Activated T-cell treated with anti-CD3 and anti-CD28 coated beads, Interleukin-2, amount 50 U/mL, for 4 hours (primary cell): ENCODE measurements at regions not wholly inside any gene's neighbourhood (a gene's known extent, or its start where the extent isn't known, plus 50 kb on each side); places are given as distances from the start of the nearest gene placed in this dataset.

ENCODE experiments used
- ATAC-seq, 2 donors: fragments of 200-7000 bp; cut with Tn5 transposase; one replicate each; pipeline ENCODE4 v1.10.0; 2021
- DNase-seq: peaks from one replicate; pipeline ENCODE4 v3.0.0-alpha.2; 2020
- H3K27me3 Mint-ChIP-seq: one replicate; pipeline ENCODE4 v1.8.0; 2021; ENCODE audit warnings: low read depth, mixed read lengths
- H3K36me3 Mint-ChIP-seq: one replicate; pipeline ENCODE4 v1.8.0; 2022; ENCODE audit warnings: mixed read lengths; ENCODE audit not compliant: insufficient read depth
- H3K4me1 Mint-ChIP-seq: one replicate; pipeline ENCODE4 v1.8.0; 2021; ENCODE audit warnings: low read depth, mixed read lengths
- H3K4me3 Mint-ChIP-seq: one replicate; pipeline ENCODE4 v1.8.0; 2021; ENCODE audit warnings: mild to moderate bottlenecking, moderate library complexity, mixed read lengths
- H3K9me3 Mint-ChIP-seq: one replicate; pipeline ENCODE4 v1.8.0; 2021; ENCODE audit warnings: mixed read lengths

DNA sequence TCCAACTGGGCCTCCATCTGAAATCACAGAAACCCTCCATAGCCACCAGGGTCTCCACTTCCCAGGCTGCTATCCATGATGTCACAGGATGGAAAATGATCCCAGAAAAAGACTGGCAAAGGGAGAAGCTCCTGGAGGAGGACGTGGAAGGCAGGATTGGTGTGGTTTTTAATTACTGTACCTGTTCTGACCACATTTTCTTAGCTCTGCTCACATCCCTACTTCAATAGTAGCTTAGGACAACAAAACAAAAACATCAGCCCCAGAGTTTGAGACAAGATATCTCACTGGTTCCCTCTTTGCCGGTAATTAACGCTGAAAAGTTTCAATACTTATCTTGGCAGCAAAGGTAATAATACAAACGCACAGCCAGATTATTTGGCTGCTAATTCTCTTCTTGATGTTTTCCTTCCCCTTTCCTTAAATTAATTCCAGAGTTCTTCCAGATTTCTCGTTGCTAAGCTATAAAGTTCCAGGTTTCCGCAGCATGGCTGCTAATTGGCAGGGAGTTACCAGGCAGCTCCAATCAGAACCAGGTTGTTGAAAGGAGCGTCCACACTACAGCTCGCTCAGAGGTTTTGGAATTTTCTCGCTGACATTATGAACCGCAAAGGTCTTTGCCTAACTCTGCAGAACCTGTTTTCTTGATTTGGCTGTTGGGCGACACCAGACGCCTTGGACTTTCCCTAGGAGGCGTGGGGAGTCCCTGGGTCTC, 263.4 kb downstream of the MRTFB start:
- Mint-ChIP-seq H3K4me1 (peaks cover 4% of the 10 kb centered on the region), H3K9me3 (no peaks in the 10 kb centered on the region), H3K36me3 (no peaks in the 10 kb centered on the region), H3K27me3 (no peaks in the 10 kb centered on the region), H3K4me3 (no peak overlapping the region)
- DNase-seq (no peak), ATAC-seq (no peak)

DNA sequence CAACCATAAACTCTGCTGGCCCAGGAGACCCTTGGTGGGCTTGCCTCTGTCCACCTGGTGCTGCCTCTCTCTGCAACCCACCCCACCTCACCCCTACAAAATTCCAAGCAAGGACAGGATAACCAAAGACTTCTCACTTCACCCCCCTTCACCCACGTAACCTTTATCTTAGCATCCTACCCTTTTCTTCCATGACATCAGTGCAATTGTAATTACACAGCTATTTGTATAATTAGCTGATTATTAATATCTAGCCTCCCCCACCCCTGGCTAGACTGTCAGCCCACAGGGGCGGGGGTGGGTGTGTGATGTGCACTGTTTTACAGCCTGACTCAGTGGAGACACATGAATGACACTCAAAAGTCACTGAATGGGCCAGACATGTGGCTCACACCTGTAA, 262.2 kb downstream of the MRTFB start:
- DNase-seq (no peak), ATAC-seq (no peak)
- H3K4me3 Mint-ChIP-seq = no peak overlapping the region
- no peaks in the 10 kb centered on the region for H3K27me3 Mint-ChIP-seq
- no peaks in the 10 kb centered on the region for H3K9me3 Mint-ChIP-seq
- no peaks in the 10 kb centered on the region for H3K36me3 Mint-ChIP-seq
- peaks cover 4% of the 10 kb centered on the region for H3K4me1 Mint-ChIP-seq

DNA sequence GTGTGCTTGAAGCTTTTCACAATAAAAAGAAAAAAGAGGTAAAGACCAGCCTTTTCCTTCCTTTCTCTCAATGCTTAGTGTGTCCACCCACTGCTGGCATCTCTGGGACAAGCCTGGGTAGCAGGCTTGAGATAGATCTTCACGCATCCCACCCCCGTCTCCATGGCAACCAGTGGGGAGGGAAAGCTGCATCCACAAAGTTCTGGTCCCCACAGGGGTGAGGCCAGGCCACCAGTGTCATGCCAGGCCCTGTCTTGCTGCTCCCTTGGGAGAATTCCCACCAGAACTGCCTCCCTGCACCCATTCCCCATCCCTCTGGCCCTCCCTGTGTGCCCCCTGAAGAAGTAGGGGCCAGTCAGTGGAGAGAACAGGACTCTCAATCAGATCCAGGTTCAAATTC, 259.9 kb downstream of the MRTFB start:
- no peak for DNase-seq
- Mint-ChIP-seq H3K4me1 (peaks cover 4% of the 10 kb centered on the region), H3K4me3 (no peak overlapping the region), H3K27me3 (no peaks in the 10 kb centered on the region), H3K9me3 (no peaks in the 10 kb centered on the region), H3K36me3 (no peaks in the 10 kb centered on the region)
- no peak for ATAC-seq

DNA sequence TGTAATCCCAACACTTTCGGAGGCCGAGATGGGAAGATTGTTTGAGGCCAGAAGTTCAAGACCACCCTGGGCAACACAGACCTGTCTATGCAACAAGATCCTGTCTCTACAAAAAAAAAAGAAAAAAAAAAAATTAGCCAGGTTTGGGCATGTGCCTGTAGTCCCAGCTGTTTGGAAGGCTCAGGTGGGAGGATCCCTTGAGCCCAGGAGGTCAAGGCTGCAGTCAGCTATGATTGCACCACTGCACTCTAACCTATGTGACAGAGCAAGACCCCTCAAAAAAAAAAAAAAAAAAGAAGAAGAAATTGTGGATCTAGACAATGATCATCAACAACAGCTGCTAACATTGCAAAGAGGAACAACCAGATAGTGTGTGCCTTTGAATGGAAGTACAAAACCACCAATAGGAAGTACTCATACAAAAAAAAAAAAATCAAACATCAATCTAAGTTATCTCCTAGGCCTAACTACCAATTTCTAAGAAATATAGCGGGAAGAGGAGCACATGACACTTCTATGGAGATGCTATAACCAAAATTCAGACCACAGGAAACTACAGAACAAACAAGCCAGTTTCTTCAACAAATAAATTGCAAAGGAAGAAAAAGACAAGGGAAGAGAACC, 258.7 kb downstream of the MRTFB start:
- Mint-ChIP-seq H3K36me3 (no peaks in the 10 kb centered on the region), H3K9me3 (no peaks in the 10 kb centered on the region), H3K27me3 (no peaks in the 10 kb centered on the region), H3K4me1 (peaks cover 4% of the 10 kb centered on the region), H3K4me3 (no peak overlapping the region)
- ATAC-seq (no peak), DNase-seq (no peak)

DNA sequence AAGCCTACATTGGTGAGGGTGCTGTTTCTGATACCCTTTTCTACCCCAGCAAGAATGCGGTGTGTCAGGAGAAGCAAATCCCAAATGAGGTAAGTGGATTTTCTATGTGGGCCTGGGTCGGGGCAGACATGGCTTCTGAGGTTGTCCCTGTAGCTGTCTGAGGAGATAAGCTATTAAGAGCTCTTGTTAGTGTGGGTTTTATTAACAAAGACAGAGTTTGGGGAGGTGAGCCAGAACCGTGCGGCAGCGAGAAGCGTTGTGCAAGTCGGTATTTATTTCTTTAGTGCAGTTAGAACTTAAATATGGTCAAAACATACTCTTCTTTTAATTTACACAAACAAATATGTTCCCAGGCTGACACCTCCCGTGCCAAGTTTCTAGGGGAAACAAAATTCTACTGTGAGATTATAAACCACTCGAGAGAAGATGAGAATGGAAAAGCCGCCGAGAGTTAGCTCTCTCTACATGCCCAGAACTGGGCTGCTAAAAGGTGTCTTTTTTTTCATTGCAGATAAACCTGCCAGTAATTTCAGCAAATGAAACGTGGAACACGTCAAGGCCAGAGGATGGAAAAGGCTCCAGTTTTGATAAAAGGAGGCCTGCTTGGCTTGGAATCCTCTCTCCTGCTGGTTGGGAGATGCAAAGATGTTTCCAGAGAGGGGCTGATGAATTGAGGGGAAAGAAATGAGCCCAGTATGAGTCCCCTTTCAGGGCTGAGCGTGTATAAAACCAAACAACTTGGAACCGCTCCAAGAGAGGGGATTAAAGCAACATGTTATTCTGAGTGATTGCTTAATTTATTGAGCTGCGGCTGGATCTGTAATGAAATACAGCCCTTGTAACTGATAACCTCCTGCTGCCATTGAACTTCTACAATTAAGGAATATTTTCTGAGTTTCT, 254.6 kb downstream of the MRTFB start:
- ATAC-seq (no peak), DNase-seq (no peak)
- Mint-ChIP-seq H3K4me3 (no peak overlapping the region), H3K36me3 (no peaks in the 10 kb centered on the region), H3K27me3 (peaks cover 3% of the 10 kb centered on the region), H3K9me3 (no peaks in the 10 kb centered on the region), H3K4me1 (peaks cover 4% of the 10 kb centered on the region)

DNA sequence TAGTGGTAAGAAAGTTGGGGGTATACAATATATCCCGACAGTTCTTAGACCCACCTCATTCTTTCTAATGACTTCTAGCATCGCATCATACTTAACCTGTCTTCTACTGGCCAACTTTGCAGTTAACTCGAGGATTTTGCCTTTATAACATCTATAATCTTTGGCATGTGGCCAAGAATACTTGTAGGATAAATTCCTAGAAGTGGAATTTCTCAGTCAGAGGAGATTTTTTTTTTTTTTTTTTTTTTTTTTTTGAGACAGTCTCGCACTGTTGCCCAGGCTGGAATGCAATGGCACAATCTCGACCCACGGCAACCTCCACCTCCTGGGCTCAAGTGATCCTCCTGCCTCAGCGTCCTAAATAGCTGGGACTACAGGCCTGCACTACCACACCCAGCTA, 253.5 kb downstream of the MRTFB start:
- DNase-seq (no peak), ATAC-seq (no peak)
- Mint-ChIP-seq H3K9me3 (no peaks in the 10 kb centered on the region), H3K27me3 (peaks cover 3% of the 10 kb centered on the region), H3K4me1 (no peaks in the 10 kb centered on the region), H3K4me3 (no peak overlapping the region), H3K36me3 (no peaks in the 10 kb centered on the region)

DNA sequence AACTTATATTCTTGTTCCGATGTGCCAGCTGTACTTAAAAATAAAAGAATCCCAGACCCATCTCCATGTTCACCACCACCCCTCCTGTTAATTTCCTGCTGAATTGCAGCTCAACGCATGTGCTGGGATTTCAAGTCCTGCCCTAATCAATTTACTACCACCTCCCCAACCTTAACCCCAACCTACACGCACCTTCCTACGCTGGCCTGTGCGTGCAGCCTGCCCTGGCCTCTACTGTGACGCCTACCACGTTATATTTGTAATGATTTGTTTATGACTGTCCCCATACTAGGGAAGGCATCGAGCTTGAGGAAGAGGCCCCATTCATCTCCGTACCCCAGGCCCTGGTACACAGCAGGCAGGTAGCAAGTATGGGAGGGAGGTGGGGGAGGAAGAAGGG, 251.1 kb downstream of the MRTFB start:
- Mint-ChIP-seq H3K27me3 (peaks cover 3% of the 10 kb centered on the region), H3K4me1 (no peaks in the 10 kb centered on the region), H3K36me3 (no peaks in the 10 kb centered on the region), H3K9me3 (no peaks in the 10 kb centered on the region), H3K4me3 (no peak overlapping the region)
- ATAC-seq (no peak), DNase-seq (no peak)

GRCh38 chr16:14321542-14321941, 250.4 kb downstream of the MRTFB start:
- no peaks in the 10 kb centered on the region for H3K36me3 Mint-ChIP-seq
- DNase-seq (no peak), ATAC-seq (no peak)
- no peak overlapping the region for H3K4me3 Mint-ChIP-seq
- no peaks in the 10 kb centered on the region for H3K9me3 Mint-ChIP-seq
- H3K27me3 Mint-ChIP-seq = peaks cover 3% of the 10 kb centered on the region
- H3K4me1 Mint-ChIP-seq = no peaks in the 10 kb centered on the region

DNA sequence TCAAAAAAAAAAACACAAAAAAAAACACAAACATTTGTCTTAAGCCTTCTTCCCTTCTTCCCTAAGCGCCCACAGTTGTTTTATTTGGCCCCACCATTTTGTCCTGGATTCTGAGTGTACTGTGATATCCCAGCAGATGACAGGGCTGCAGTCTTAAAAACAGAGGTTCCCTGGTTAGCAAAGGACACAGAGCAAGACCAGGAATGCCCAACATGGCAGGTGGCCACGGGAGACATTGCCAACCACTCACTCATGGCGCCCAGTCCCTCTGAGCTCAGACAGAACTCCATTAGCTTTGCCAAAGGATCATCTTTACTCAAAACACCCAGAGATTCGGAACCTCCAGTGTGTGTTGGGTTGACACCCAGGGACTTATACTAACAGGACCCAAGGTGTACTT, 249.3 kb downstream of the MRTFB start:
- Mint-ChIP-seq H3K4me1 (no peaks in the 10 kb centered on the region), H3K4me3 (no peak overlapping the region), H3K36me3 (no peaks in the 10 kb centered on the region), H3K9me3 (no peaks in the 10 kb centered on the region), H3K27me3 (peaks cover 3% of the 10 kb centered on the region)
- no peak for ATAC-seq
- DNase-seq = no peak
